HEK293T (cell line): ENCODE measurements at regions not wholly inside any gene's neighbourhood (a gene's known extent, or its start where the extent isn't known, plus 50 kb on each side); places are given as distances from the start of the nearest gene placed in this dataset.

Experiments
- ARNT ChIP-seq: fragments of 450-650 bp; IDR thresholded peaks from 2 replicates; pipeline ENCODE4 v1.6.1; 2017; ENCODE audit warnings: mild to moderate bottlenecking
- BHLHE40 ChIP-seq: fragments of 450-650 bp; IDR thresholded peaks from 2 replicates; pipeline ENCODE4 v1.6.1; 2016; ENCODE audit warnings: mild to moderate bottlenecking, moderate library complexity, borderline replicate concordance
- ELF4 ChIP-seq: fragments of 450-650 bp; IDR thresholded peaks from 2 replicates; pipeline ENCODE4 v1.6.1; 2017; ENCODE audit warnings: antibody characterized with exemption
- FOXA1 ChIP-seq: fragments of 450-650 bp; IDR thresholded peaks from 2 replicates; pipeline ENCODE4 v1.6.1; 2016; ENCODE audit warnings: mild to moderate bottlenecking
- FOXK2 ChIP-seq: fragments of 450-650 bp; IDR thresholded peaks from 2 replicates; pipeline ENCODE4 v1.6.1; 2016; ENCODE audit warnings: mild to moderate bottlenecking
- FOXM1 ChIP-seq: fragments of 450-650 bp; IDR thresholded peaks from 2 replicates; pipeline ENCODE4 v1.6.1; 2017; ENCODE audit warnings: mild to moderate bottlenecking, borderline replicate concordance
- L3MBTL2 ChIP-seq: fragments of 450-650 bp; conservative IDR thresholded peaks from 2 replicates; pipeline ENCODE4 v1.6.1; 2016; ENCODE audit warnings: mild to moderate bottlenecking
- LEF1 ChIP-seq: fragments of 450-650 bp; IDR thresholded peaks from 2 replicates; pipeline ENCODE4 v1.6.1; 2017; ENCODE audit warnings: mild to moderate bottlenecking, borderline replicate concordance
- PKNOX1 ChIP-seq: fragments of 450-650 bp; IDR thresholded peaks from 2 replicates; pipeline ENCODE4 v1.6.1; 2016
- SP1 ChIP-seq: fragments of 450-650 bp; IDR thresholded peaks from 2 replicates; pipeline ENCODE4 v1.6.1; 2017
- ZNF384 ChIP-seq: fragments of 450-650 bp; IDR thresholded peaks from 2 replicates; pipeline ENCODE4 v1.6.1; 2016

DNA sequence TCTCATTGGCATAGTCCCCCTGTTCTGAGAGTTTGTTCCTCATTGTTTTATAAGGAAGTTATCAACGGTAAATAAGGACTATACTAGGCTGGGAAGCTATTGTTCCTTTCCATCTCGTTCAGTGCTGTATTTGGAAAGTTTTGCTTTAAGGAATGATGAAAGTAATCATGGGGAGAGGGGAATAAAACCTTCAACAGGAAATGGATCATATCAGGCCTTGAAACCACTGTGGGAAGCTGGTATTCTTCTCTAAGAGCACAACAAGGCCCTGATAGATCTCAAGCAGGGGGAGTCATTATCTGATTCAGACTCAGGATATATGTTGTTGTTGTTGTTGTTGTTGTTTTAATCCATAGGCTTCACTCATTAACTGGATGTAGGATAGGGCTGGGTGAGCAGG, 474.5 kb downstream of the ENC1 start:
- TF ChIP-seq SP1 (no peak), ELF4 (no peak), ZNF384 (no peak), FOXM1 (no peak), FOXK2 (no peak), PKNOX1 (no peak), BHLHE40 (no peak), FOXA1 (no peak), ARNT (no peak), LEF1 (no peak), L3MBTL2 (no peak)
